Suprapubic skin (tissue), 3 donors: ENCODE measurements at regions not wholly inside any gene's neighbourhood (a gene's known extent, or its start where the extent isn't known, plus 50 kb on each side); places are given as distances from the start of the nearest gene placed in this dataset.

ENCODE experiments used
- CTCF ChIP-seq, 2 donors: fragments of 200-600 bp in 1 of 2; fragments of 450-650 bp in 1 of 2; sonication (generic) in 1 of 2; IDR thresholded peaks; one replicate each; pipeline ENCODE4 v1.5.1; 2016 to 2019; ENCODE audit warnings: antibody characterized with exemption in 2 of 2, mild to moderate bottlenecking in 1 of 2, moderate library complexity in 1 of 2
- POLR2A ChIP-seq, 2 donors: fragments of 450-650 bp; IDR thresholded peaks; one replicate each; pipeline ENCODE4 v1.6.1; 2017; ENCODE audit warnings: antibody characterized with exemption in 2 of 2, mild to moderate bottlenecking in 2 of 2, moderate library complexity in 2 of 2

- TF ChIP-seq CTCF (IDR thresholded peaks at IDR 0.05) (no peak), POLR2A (IDR thresholded peaks at IDR 0.05) (no peak)
Observed at GRCh38 chr20:5400164-5400762, 83.5 kb upstream of the PROKR2 start.
